ENCODE measurements at regions not wholly inside any gene's neighbourhood (a gene's known extent, or its start where the extent isn't known, plus 50 kb on each side); places are given as distances from the start of the nearest gene placed in this dataset.

DNA sequence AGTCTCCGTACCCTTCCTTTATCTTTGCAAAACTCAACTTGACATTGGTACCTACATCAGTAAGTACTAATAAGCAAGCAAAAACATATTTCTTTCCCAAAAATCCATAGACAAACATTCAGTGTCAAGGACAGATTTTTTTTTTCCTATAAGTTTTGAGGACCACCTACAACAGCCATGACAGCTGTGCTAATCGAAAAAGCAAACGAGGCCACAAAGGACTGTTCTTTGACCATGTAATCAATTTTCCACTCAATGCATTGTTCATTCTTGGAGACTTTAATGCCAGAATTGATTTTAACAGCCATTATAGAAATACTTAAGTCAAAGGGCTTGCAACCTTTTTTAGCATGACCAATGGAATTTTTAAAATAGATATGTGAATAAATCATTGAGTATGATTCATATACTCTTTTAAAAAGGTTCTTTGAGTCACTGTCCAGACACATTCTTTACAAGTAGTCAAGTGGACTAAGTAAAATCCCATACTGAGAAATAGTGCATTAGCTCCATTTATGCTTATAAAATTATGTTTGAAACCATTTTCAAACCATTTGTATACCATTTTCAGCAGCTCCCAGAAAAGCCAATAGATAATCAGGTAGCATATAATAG, 323.9 kb downstream of the MZT1 start:
- TF ChIP-seq CTCF (IDR thresholded peaks at IDR 0.05; ENCODE audit: insufficient read depth, low read length) (no peak), POLR2AphosphoS5 (IDR thresholded peaks at IDR 0.05; ENCODE audit: low read depth) (no peak)
